GM19023 (cell line): ENCODE measurements at regions not wholly inside any gene's neighbourhood (a gene's known extent, or its start where the extent isn't known, plus 50 kb on each side); places are given as distances from the start of the nearest gene placed in this dataset.

Experiments
- ATAC-seq: cut with Tn5 transposase; IDR thresholded peaks from one replicate; pipeline ENCODE4 v1.9.1; 2021; ENCODE audit warnings: mild to moderate bottlenecking, moderate library complexity; ENCODE audit not compliant: unreplicated experiment

DNA sequence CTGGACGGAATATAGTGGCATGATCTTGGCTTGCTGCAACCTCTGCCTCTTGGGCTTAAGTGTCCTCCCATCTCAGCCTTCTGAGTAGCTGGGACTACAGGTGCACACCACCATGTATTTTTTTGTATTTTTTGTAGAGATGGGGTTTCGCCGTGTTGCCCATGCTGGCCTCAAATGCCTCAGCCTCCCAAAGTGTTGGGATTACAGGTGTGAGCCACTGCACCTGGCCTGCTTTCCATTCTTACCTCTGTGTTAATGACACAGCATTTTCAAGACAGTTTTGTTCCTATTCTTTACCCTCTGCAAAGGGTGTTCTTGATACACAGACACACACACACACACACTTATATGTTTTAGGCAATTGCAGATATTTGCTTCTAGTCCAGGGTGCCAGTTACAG is 113.3 kb downstream of the LRRC70 start:
- no peak for ATAC-seq

DNA sequence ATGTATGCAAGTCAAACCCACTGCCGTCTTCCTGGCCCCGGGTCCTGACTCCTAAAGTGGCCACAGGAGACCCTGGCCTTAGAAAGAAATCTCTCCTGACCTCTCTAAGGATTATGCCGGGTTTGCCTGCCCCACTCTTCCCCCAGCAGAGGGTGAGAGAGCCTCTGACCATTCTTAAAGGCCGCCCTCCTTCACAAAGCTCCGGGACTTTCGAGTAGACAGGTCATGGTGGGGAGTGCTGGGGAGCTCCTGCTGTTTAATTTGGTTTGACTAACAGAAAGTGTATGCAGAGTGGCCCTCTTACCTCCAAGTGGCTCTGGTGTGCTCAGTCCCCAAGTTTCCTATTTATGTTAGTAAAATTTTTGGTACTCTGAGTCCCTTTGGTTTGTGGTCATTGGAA is 111.8 kb downstream of the LRRC70 start:
- ATAC-seq, result no peak

DNA sequence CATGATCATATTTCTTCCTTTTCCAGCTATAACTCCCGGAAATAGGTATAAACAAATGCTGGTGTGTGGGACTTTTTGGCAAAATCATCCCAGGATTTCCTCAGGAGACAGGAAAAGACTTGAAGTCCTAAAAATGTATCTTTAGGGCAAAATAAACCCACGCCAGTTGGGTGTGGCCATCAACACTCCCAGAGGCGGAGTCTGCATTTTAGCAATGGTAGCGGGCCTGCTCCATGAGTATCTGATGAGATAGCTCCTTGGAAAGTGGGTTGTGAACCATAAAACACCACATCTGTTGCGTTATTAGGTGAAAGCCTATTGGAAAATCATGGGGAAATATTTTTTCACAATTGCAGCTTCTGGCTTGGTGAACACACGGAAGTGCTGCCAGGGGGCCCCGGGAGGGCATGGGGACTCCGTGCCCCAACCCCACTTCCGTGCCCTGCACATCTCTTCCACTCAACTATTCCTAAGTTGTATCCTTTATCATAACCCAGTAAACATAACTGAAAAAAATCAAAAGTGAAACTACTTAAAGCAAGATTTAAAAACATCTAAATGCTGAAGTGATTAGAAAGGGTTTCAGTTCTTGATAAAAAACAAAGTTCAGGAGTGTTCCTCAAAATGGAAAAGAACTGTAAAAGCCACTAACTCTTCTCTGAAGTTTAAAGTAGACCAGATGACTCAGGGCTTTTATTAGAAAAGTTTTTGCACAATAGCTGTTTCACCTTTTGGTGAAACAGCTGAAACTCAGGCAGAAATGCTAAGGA is 111.2 kb downstream of the LRRC70 start:
- no peak for ATAC-seq

DNA sequence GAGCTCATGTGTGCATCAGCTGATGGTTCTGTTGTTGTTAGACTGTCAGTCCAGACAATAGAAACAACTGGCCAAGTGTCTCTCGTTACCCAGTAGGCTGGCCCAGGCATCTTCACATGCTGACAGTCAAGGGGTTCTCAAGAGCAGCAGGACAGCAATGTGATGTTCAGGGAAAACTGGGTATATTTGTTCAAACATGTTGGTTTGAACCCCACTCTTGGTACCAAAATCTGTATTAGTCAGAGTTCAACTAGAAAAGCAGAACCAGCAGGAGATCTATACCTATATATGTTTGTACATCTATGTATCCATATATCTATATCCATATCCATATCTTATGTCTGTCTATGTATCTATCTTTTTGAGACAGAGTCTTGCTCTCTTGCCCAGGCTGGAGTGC is 108.1 kb downstream of the LRRC70 start:
- no peak for ATAC-seq

DNA sequence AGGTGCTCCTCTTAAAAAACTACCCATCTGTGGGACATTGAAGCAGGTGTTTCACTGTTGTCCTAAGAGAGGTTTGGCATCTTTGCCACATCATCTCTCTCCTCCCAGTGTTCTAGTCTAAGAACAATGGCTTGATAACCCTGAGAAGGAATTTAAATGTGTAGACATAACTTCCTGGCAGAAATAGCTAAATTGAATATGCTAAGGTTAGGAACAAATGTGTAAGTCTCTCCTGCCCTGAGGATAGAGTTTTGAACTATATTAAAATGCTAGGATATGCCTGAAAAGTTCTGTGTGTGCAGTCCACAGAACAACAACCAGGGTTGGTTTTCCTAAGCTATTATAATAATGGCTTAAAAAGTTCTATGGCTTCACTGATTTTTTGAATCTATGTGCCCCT is 106.6 kb downstream of the LRRC70 start:
- ATAC-seq, result no peak

DNA sequence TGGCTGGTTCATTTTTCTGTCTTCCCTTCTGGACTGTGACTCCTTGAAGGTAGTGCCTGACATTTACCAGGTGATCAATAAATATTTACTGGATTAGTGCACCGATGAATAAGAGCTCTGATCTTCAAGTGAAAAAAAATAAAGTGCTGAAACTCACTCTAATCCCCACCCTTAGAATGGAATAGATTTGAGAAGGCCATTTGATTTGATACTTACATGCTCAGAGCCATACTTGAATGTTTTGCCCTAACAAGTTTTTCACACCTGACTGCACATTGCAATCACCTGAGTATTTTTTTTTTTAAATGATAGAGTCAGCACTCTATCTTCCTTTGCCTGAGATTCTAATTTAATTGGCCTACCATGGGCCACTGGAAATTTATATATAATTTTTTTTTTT is 105.7 kb downstream of the LRRC70 start:
- no peak for ATAC-seq

DNA sequence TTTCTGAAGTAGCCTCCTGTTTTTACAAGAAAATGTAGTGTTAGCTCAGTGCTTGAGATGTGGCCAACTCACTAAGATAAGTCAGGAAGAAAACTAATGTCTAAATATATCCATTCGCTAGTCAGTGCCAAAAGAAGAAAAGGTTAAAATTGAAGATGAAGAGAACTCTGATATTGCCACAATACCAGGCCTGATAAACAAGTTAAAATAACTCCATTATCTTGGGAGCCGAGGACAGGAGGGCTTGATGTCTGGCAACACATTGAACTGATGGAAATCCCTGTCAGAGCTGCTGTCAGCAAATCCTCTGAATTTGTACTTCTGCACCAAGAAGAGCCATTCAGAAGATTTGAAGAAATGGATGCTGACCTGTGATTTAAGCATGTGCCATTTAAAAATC is 103.4 kb downstream of the LRRC70 start:
- no peak for ATAC-seq

DNA sequence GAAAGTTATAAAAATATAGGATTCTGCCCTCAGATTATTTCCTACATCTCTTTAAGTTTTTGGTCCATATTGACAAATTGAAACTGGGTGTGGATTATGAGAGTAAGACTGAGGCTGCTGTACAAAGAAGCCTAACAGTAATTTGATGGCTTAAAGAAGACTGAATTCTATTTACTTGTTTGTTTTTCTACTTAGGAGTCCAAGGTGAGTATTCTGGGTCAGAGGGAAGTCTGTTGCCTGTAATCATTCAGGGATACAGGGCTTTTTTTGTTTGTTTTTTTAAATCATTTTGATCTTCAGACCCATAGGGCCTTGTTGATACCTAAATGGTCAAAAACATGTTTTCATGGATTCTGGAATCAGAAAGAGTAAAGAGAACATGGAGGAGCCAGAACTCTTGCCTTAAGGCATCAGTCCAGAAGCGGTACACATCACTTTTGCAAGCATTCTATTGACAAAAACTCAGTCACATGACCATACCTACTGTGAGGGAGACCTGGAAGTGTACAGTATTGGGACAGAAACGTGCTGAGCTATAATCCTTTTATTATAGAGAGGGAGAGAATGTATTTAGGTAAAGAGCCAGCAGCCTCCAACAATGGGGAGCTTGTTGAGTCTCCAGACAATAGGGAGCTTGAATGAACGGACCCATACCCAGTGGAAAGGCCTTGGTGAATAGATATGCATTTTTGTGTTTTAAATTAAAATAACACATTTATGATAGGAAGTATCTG is 102.7 kb downstream of the LRRC70 start:
- no peak for ATAC-seq

DNA sequence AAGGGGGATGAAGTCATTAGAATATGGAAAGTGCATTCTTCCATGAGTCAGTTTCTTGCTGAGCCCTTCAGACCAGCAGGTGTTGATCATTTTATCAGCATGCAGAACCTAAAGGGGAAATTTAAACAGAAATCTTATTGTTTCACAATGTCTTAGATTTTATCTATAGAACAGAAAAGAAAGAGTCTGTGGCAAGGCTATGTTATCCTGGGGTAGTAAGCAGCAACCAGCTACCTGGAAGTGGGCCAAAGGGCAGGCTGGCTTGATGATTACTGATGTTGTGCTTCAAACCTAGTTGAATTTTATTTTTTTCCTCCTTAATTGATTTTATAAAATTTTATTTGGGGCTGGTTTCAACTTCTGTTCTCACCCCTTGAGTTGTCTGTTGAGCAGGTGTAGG is 101.5 kb downstream of the LRRC70 start:
- no peak for ATAC-seq
